ENCODE measurements at regions not wholly inside any gene's neighbourhood (a gene's known extent, or its start where the extent isn't known, plus 50 kb on each side); places are given as distances from the start of the nearest gene placed in this dataset.
"Not testable (repeated sequence)": the region's sequence is repeated elsewhere in the genome, so short reads cannot be mapped to it uniquely, and the experiment has no call there.

DNA sequence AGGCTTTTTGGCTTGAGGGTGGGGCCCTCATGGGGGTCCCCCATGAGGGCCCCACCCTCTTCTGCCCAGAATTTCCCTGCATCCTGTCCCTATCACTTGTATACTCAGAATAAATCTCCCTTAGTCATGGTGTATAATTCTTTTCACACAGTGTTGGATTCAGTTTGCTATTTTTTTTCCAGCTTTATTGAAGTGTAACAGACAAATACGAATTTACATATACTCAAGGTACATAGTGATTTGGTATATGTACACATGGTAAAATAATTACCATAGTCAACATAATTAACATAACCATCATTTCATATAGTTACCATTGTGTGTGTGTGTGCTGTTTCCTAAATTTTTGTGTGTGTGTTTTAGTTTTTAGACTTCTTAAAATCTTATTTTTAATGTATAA is 289.4 kb downstream of the CNTNAP3B start:
- not testable (repeated sequence) for DNase-seq

DNA sequence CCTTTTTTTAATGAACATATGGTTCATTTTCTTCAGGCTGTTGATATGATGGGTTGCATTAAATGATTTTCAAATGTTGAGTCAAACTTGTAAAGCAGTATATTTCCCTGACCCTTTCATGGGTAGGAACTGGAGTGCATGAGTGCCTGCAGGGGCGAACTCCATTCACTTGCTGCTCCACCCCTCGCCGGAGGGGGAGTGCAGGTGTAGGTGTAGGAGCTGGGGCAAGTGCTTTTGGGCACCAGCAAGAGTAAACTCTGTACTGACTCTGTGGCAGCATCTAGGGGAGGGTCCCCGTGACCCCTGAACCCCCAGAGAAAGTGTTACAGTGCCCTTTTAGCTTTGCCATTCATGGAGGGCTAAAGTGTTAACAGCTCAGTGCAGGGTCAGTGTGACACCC is 290.3 kb downstream of the CNTNAP3B start:
- DNase-seq, result not testable (repeated sequence)

- not testable (repeated sequence) for DNase-seq
These were observed 290.7 kb downstream of the CNTNAP3B start for GRCh38 chr9:41838562-41838851.

DNA sequence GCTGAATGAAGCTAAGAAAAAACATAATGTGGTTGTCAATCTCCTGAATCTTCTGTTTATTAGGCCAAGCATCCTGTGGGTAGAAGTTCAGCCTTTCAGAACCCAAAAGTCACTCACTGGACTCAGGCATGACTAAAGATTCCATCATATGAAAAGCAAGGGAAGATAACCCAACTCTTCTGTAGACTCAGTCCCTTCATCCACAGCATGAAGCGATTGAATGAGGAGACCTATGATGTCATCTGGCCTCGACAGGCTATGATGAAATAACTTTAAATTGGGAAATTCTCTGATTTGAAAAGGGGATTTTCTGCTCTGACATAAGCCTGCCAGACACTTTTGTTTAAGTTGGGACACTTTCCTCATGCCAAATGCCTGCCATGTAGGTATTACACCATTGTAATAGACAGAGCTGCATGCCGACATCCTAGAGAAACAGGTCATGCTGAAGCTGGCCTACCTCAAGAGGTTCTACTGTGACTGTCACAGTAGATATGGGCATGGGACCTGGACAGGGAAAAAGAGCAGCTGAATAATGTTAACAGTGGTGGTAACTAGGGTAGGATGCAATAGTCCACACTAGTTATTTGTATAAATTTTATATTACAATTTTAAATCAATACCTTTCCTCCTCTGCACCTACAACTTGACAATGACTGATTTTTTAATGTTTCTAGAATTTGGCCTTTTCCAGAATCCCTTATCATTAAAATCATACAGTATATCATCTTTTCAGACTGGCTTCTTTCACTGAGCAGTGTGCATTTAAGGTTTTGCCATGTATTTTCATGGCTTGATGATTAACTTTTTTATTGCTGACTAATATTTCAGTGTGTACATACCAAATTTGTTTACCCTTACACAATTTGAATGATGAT is 291.3 kb downstream of the CNTNAP3B start:
- DNase-seq, result not testable (repeated sequence)

DNA sequence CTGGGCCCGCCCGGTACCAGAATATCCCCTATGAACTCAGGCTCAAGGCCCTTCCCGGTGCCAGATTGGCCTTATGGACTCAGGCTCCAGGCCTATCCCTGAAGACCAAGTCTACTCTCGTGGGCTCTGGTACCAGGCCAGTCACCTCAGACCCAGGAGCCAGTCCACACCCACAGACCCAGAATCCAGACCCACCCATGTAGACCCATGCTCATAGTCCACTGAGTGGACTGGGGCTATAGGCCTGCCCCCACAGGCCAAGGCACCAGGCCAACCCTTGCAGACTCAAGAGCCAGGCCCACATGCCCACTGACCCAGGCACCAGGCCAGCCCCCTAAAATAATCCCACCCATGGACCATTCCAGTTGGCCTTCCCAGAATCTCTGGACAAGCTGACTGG is 296.1 kb downstream of the CNTNAP3B start:
- DNase-seq, result not testable (repeated sequence)

DNA sequence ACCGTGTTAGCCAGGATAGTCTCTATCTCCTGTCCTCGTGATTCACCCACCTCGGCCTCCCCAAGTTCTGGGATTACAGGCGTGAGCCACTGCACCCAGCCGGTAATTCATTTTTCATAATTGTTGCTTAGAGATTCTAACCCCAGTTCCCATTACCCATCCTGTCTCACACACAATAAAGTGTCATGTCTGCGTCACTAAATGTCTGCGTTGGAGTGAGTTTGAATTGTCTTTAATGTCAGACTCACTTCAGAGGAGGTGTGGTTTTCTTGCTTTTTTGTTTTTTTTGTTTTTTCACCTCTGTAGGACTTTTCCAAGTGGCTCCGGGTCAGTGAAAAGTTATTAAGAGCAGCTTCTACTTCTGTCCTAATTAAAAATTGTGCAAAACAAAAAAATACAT is 304.5 kb downstream of the CNTNAP3B start:
- not testable (repeated sequence) for DNase-seq

- not testable (repeated sequence) for DNase-seq
These were observed 326.5 kb downstream of the CNTNAP3B start for GRCh38 chr9:41802706-41803105.

GRCh38 chr9:41798684-41799083 is 330.5 kb downstream of the CNTNAP3B start:
- not testable (repeated sequence) for DNase-seq

DNA sequence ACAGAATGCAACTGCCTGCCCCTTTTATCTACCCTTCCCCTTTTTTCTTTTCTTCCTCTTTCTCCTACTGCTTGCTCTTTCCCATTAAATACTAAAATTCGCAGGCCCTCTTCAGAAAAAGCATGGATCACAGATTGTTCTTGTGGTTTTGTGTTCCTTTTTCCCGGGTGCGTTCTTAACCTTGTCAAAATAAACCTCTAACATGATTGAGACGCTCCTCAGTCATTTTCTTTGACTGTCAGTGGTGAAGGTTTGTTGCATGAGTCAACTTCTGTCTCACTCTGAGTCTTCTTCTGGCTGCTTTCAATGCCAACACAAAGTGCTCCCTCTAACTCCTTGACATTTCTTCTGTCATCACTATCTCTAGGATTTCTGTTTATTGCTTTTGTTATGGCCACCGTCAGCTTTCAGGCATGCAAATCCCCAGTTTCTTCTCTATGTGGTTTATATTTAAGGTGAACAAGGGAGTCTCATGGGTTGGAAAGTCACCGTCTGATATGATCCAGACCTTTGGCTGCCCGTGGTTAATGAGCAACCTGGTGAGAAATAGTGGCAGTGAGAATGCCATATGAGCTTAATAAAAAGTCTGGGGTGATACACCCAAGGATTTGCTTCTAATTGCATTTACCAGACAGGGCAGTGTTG is 338.4 kb downstream of the CNTNAP3B start:
- DNase-seq, result not testable (repeated sequence)

DNA sequence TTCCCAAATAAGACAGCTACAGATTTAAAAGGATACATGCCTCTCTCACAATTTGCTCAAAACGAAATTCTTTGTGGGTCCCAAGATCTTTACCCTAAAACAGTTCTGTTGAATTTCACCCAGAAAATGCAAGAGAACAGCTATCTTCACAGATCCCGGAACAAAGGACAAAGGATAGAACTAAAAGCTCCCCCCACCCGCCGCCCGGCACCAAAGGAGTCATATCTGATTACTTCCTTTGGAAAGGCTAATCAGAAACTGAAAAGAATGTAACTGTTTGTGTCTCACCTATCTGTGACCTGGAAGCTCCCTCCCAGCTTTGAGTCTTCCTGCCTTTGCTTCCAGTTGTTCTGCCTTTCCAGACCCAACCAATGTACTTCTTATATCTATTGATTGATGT is 339.2 kb downstream of the CNTNAP3B start:
- DNase-seq, result not testable (repeated sequence)

DNA sequence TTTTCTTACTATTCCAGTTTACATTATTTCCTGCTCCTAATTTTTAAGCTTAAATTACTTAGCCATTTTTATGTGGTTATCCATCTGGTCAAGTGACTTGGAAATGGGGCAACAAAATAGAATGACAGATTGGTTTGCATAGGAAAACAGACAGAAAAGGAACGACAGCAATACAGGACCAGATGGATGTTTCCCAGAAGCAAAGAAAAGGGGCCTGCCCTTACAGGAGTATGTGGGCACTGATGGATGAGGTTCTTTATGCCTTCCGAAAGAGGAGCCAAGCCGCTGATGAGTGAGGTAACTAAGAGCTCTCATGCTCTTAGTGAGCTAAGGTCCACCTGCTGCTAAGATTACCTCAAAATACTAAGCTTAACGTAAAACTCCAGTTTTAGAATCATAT is 339.8 kb downstream of the CNTNAP3B start:
- not testable (repeated sequence) for DNase-seq

DNA sequence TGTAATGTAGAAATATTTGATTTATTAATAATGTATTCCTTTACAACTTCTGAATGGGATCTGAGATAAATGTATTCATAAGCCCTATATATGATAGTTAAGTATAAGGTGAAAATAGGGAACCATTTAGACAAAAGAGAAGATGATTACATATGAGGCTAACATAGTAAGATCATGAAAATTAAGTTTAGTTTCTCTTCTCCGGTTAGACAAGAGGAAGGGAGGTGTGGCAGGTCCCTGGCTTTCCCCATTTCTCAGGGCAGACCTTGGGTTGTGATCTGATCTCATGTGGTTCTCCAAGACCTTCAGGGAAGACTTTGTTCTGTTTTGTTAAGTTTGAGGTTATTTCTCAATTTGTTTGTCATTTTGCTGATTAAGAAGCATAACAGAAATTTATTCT is 341.3 kb downstream of the CNTNAP3B start:
- DNase-seq, result not testable (repeated sequence)

GRCh38 chr9:41787270-41787669 is 342.0 kb downstream of the CNTNAP3B start:
- not testable (repeated sequence) for DNase-seq

DNA sequence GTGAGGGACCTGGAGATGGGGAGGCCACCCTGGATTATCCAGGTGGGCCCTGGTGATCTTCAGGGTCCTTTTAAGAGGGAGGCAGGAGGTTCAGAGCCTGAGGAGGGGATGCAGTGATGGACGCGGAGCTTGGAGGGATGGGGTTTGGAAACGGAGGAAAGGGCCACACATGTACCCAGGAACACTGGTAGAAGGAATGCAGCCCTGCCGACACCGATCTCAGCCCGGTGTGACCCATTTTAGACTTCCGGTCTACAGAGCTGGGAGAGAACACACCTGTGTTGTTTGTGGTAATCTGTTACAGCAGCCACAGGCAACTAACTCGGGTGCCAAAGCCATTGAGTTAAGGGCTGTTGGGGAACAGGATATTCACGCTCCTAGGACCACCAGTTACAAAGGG is 345.2 kb downstream of the CNTNAP3B start:
- DNase-seq, result not testable (repeated sequence)

- DNase-seq, result not testable (repeated sequence)
These were observed 346.0 kb downstream of the CNTNAP3B start for GRCh38 chr9:41783070-41783810.

DNA sequence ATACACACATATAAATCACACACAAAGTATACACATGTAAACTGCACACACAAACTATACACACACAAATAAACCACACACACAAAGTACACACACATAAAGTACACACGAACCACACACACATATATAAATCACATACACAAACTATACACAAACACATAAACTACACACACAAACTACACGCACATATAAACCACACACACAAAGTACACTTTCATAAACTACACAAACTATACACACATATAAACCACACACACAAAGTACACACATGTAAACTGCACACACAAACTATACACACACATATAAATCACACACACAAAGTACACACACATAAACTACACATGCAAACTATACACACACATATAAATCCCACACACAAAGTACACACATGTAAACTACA is 347.3 kb downstream of the CNTNAP3B start:
- not testable (repeated sequence) for DNase-seq

- not testable (repeated sequence) for DNase-seq
These were observed 349.3 kb downstream of the CNTNAP3B start for GRCh38 chr9:41779897-41780406.

GRCh38 chr9:41779192-41779591 is 350.0 kb downstream of the CNTNAP3B start:
- DNase-seq, result not testable (repeated sequence)

DNA sequence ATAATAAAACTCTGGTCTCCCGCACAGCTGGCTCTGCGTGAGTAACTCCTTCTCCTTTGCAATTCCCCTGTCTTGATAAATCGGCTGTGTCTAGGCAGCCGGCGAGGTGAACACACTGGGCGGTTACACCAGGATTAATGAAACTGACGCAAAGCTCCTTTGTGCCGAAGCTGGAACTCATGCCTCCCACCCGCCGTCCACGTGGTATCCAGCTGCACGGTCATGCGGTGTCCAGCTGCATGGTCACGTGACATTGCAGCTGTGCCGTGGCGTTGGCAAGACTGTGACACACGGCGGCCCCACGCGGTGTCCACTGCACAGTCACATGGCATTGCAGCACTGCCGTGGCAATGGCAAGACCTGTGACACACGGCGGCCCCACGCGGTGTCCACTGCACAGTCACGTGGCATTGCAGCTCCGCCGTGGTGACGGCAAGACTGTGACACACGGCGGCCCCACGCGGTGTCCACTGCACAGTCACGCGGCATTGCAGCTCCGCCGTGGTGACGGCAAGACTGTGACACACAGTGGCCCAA is 350.6 kb downstream of the CNTNAP3B start:
- not testable (repeated sequence) for DNase-seq

- DNase-seq, result not testable (repeated sequence)
These were observed 351.7 kb downstream of the CNTNAP3B start for GRCh38 chr9:41777536-41777935.

DNA sequence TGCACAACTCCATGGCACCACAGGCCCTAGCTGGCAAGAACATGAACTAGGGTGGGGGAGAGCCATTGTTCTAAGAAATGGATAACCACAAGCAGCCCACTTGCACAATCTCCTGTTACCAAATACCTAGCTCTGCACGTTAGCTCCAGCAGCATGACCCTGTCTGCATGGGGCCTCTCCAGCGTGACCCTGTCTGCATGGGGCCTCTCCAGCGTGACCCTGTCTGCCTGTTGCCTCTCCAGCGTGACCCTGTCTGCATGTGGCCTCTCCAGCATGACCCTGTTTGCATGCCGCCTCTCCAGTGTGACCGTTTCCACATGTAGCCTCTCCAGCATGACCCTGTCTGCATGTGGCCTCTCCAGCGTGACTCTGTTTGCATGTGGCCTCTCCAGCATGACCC is 356.7 kb downstream of the CNTNAP3B start:
- DNase-seq, result not testable (repeated sequence)

- DNase-seq, result not testable (repeated sequence)
These were observed 357.5 kb downstream of the CNTNAP3B start for GRCh38 chr9:41771693-41772092.

DNA sequence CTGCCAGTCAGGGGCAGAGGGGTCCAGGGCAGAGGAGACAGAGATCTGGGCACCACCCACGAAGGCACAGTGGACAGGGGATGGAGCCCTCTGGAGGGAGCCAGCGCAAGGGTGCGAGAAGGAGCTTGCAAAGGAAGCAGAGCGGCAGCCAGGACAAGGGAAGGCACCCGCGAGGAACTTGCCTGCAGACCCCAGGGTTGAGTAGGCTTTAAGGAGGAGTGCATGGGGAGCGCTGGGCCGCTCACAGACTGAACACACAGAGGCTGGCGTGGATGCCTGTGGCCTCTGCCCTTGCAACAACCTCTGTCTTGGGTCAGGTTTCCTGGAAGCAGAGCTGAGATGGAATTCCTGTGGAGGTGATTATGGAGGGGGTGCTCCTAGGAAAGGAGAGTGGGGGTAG is 374.4 kb downstream of the CNTNAP3B start:
- not testable (repeated sequence) for DNase-seq
